GM12878 (cell line): ENCODE measurements at regions not wholly inside any gene's neighbourhood (a gene's known extent, or its start where the extent isn't known, plus 50 kb on each side); places are given as distances from the start of the nearest gene placed in this dataset.

ENCODE experiments used
- ATAC-seq: fragments of 200-7000 bp; cut with Tn5 transposase; 3 replicates; pipeline ENCODE4 v1.9.1; 2020; ENCODE audit warnings: mild to moderate bottlenecking, moderate library complexity
- BruUV-seq: library from RNA; stranded (reverse); fragments of 400-500 nt; replicated peaks from 2 replicates; lab custom pipeline; 2021; lab: Mats Ljungman, UMichigan
- CTCF ChIA-PET: fragments of 300-600 bp; sonication (Branson Sonifier 250); formaldehyde crosslinking; extraction: SDS; loops from one replicate; lab custom pipeline; 2021; ENCODE audit warnings: inconsistent platforms; lab: Yijun Ruan, JAX
- POLR2A ChIA-PET: fragments of 350-600 bp; formaldehyde crosslinking; extraction: SDS; loops from one replicate; lab custom pipeline; 2021; ENCODE audit warnings: inconsistent platforms; lab: Charles Lee
- RAD21 ChIA-PET: fragments of 300-600 bp; sonication (Branson Sonifier 250); formaldehyde crosslinking; loops from one replicate; lab custom pipeline; 2023; ENCODE audit warnings: antibody characterized with exemption; ENCODE audit not compliant: unreplicated experiment; lab: Charles Lee
- SMC1A ChIA-PET: fragments of 300-600 bp; sonication (Branson Sonifier 250); formaldehyde crosslinking; loops from one replicate; lab custom pipeline; 2023; ENCODE audit not compliant: unreplicated experiment, uncharacterized antibody; lab: Charles Lee
- DNase-seq: peaks from one replicate; pipeline ENCODE4 v3.0.0-alpha.2; 2011; ENCODE audit warnings: low read depth, low spot score
- FAIRE-seq: peaks from 3 replicates; lab custom pipeline; 2011; peaks lifted over from hg19 to GRCh38; lab: Jason Lieb, UNC
- H2AFZ ChIP-seq: 2 replicates; pipeline ENCODE4 v1.6.0; 2011; ENCODE audit warnings: low read depth, low read length, control low read depth; ENCODE audit not compliant: control insufficient read depth
- H3K27ac ChIP-seq: 2 replicates; pipeline ENCODE4 v1.5.1; 2011; ENCODE audit warnings: control low read depth; ENCODE audit not compliant: control insufficient read depth, insufficient read depth
- H3K27me3 ChIP-seq, 2 experiments: replicated peaks in 1 of 2; 2 replicates each; pipeline versions ENCODE4 v1.6.0 to v1.6.1; 2011; ENCODE audit warnings: low read length in 1 of 2; ENCODE audit not compliant: control insufficient read depth in 2 of 2, insufficient read depth in 2 of 2
- H3K36me3 ChIP-seq, 2 experiments: 2 replicates each; pipeline ENCODE4 v1.5.1; 2011; ENCODE audit warnings: low read length in 1 of 2; ENCODE audit not compliant: control insufficient read depth in 2 of 2, insufficient read depth in 2 of 2
- H3K4me1 ChIP-seq: 2 replicates; pipeline ENCODE4 v1.6.1; 2011; ENCODE audit warnings: mild to moderate bottlenecking, low read length, moderate library complexity, mixed read lengths; ENCODE audit not compliant: control insufficient read depth, insufficient read depth
- H3K4me2 ChIP-seq: 2 replicates; pipeline ENCODE4 v1.6.0; 2011; ENCODE audit warnings: control low read depth; ENCODE audit not compliant: control insufficient read depth, insufficient read depth
- H3K4me3 ChIP-seq: fragments of 200-600 bp; sonication (generic); 2 replicates; pipeline ENCODE4 v1.5.1; 2016
- H3K79me2 ChIP-seq: 2 replicates; pipeline ENCODE4 v1.6.0; 2011; ENCODE audit warnings: low read length; ENCODE audit not compliant: control insufficient read depth, insufficient read depth
- H3K9ac ChIP-seq: 2 replicates; pipeline ENCODE4 v1.8.0; 2011; ENCODE audit warnings: low read length, control low read depth, mixed read lengths; ENCODE audit not compliant: control insufficient read depth, insufficient read depth
- H3K9me3 ChIP-seq: replicated peaks from 3 replicates; pipeline ENCODE4 v1.5.1; 2011; ENCODE audit warnings: mild to moderate bottlenecking, low read length; ENCODE audit not compliant: control insufficient read depth, insufficient read depth
- H4K20me1 ChIP-seq: 2 replicates; pipeline ENCODE4 v1.6.0; 2011; ENCODE audit not compliant: control insufficient read depth, insufficient read depth
- HDAC2 ChIP-seq: fragments of 200-600 bp; sonication (generic); IDR thresholded peaks from 2 replicates; pipeline ENCODE4 v1.6.1; 2017
- HDGF ChIP-seq: fragments of 450-650 bp; IDR thresholded peaks from 2 replicates; pipeline ENCODE4 v1.6.1; 2016; ENCODE audit warnings: antibody characterized with exemption
- IKZF2 ChIP-seq, 2 experiments: fragments of 450-650 bp; IDR thresholded peaks; 2 replicates each; pipeline ENCODE4 v1.6.1; 2017; ENCODE audit warnings: mild to moderate bottlenecking in 2 of 2, moderate library complexity in 2 of 2
- NR2C1 ChIP-seq: fragments of 450-650 bp; IDR thresholded peaks from 2 replicates; pipeline ENCODE4 v1.6.1; 2017; ENCODE audit warnings: antibody characterized with exemption, mild to moderate bottlenecking, moderate library complexity
- RCOR1 ChIP-seq: conservative IDR thresholded peaks from 2 replicates; pipeline ENCODE4 v1.6.1; 2012; ENCODE audit warnings: low read depth, low read length, improper control_type of control experiment
- TBL1XR1 ChIP-seq: IDR thresholded peaks from 2 replicates; pipeline ENCODE4 v1.6.1; 2012; ENCODE audit warnings: low read depth, low read length, improper control_type of control experiment
- TCF7 ChIP-seq: IDR thresholded peaks from 2 replicates; pipeline ENCODE4 v1.6.1; 2014; ENCODE audit warnings: antibody characterized with exemption, borderline replicate concordance
- ZBED1 ChIP-seq: IDR thresholded peaks from 2 replicates; pipeline ENCODE4 v1.6.1; 2016; ENCODE audit warnings: borderline replicate concordance
- ZNF207 ChIP-seq: fragments of 450-650 bp; IDR thresholded peaks from 2 replicates; pipeline ENCODE4 v1.6.1; 2014; ENCODE audit warnings: antibody characterized with exemption, mild to moderate bottlenecking, borderline replicate concordance
- ZZZ3 ChIP-seq: IDR thresholded peaks from 2 replicates; pipeline ENCODE4 v1.6.1; 2011; ENCODE audit warnings: low read depth; ENCODE audit not compliant: control insufficient read depth, insufficient read length
- WGBS: methylation state at CpG from one replicate; pipeline ENCODE4 v1.1.6; 2016; ENCODE audit warnings: low lambda C conversion rate; ENCODE audit not compliant: insufficient replicate concordance, insufficient coverage; ENCODE audit errors: missing lambda C conversion rate; 5-methylcytosine and 5-hydroxymethylcytosine counted together
- in situ Hi-C: fragments of 300-500 bp; cut with MboI; formaldehyde crosslinking; loops from 9 replicates; pipeline ENCODE4 v1.14.3; 2018; ENCODE audit warnings: mixed read lengths
- intact Hi-C: fragments of 100-400 bp; cut with micrococcal nuclease; formaldehyde crosslinking; loops from one replicate; pipeline ENCODE4 v1.14.2; 2022; ENCODE audit not compliant: unreplicated experiment
- TF ChIP-seq, protein P1 (sequence below): IDR thresholded peaks from 2 replicates; pipeline ENCODE4 v1.6.1; 2012; ENCODE audit warnings: low read depth, low read length, improper control_type of control experiment
- TF ChIP-seq, protein P2 (sequence below): fragments of 450-650 bp; IDR thresholded peaks from 2 replicates; pipeline ENCODE4 v1.6.1; 2016; ENCODE audit warnings: mild to moderate bottlenecking

DNA sequence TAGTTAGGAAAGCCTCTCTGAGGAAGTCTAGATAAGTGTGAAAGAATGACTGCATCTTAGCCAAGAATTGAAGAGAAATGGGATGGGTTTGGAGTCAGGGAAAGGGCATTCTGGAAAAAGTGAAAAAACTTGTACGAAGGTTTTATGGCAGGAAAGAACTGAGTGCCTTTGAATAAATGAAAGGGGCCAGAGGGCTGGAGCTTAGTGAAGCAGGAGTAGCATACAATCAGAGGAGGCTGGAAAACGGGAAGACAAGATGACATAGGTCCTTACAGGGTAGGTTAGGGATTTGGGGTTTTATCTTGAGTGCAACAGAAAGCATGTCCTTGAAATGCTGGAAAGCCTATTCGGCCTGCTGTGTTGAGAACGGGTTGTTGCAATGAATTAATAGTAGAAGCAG, 152.6 kb upstream of the RND3 start (continued):
- TF ChIP-seq, protein P1, sequence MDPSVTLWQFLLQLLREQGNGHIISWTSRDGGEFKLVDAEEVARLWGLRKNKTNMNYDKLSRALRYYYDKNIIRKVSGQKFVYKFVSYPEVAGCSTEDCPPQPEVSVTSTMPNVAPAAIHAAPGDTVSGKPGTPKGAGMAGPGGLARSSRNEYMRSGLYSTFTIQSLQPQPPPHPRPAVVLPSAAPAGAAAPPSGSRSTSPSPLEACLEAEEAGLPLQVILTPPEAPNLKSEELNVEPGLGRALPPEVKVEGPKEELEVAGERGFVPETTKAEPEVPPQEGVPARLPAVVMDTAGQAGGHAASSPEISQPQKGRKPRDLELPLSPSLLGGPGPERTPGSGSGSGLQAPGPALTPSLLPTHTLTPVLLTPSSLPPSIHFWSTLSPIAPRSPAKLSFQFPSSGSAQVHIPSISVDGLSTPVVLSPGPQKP = no peak
- TF ChIP-seq HDGF = no peak
- TF ChIP-seq ZNF207 = no peak
- TF ChIP-seq RCOR1 = no peak
- TF ChIP-seq, protein P2, sequence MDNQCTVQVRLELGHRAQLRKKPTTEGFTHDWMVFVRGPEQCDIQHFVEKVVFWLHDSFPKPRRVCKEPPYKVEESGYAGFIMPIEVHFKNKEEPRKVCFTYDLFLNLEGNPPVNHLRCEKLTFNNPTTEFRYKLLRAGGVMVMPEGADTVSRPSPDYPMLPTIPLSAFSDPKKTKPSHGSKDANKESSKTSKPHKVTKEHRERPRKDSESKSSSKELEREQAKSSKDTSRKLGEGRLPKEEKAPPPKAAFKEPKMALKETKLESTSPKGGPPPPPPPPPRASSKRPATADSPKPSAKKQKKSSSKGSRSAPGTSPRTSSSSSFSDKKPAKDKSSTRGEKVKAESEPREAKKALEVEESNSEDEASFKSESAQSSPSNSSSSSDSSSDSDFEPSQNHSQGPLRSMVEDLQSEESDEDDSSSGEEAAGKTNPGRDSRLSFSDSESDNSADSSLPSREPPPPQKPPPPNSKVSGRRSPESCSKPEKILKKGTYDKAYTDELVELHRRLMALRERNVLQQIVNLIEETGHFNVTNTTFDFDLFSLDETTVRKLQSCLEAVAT = no peak

GRCh38 chr2:150639383-150639782, 151.9 kb upstream of the RND3 start:
- CTCF ChIA-PET = interaction anchor here (1.0 to 1.6 kb wide), 4 partner anchors 14 to 29 kb away, joined by 3 to 4 read pairs (median 3); no protein-coding TSS in a partner anchor
- WGBS = 2% methylated on average over 3 of the region's 3 CpGs
- no peak overlapping the region for H3K4me2 ChIP-seq
- H3K79me2 ChIP-seq = no peaks in the 10 kb centered on the region
- no peaks in the 10 kb centered on the region; a peak in 1 of 4 replicates for H3K27me3 ChIP-seq
- TF ChIP-seq NR2C1 (no peak), ZZZ3 (no peak), ZBED1 (no peak), TCF7 (no peak), TBL1XR1 (no peak), IKZF2 (IDR thresholded peaks at IDR 0.05) (no peak), HDAC2 (no peak)
- TF ChIP-seq, all 136 proteins: peak for 0
- ChIA-PET SMC1A (interaction anchor here (1.1 to 2.0 kb wide), 9 partner anchors 11 to 163 kb away, joined by 3 to 6 read pairs (median 4); no protein-coding TSS in a partner anchor), POLR2A (no interaction called here), RAD21 (interaction anchor here (1.3 kb wide), 1 partner anchor 29 kb away, joined by 3 read pairs; no protein-coding TSS in a partner anchor)
- intact Hi-C loops = no loop called here
- Histone ChIP-seq H2AFZ (no peak overlapping the region), H3K4me3 (no peak overlapping the region), H3K4me1 (no peaks in the 10 kb centered on the region), H3K27ac (no peak overlapping the region), H3K36me3 (no peaks in the 10 kb centered on the region), H3K9ac (no peak overlapping the region), H4K20me1 (no peaks in the 10 kb centered on the region), H3K9me3 (no peaks in the 10 kb centered on the region)
- ATAC-seq (no peak), FAIRE-seq (no peak), DNase-seq (no peak)
- BruUV-seq = no TSS peak
- in situ Hi-C loops = no loop called here
